Stimulated activated CD8-positive, alpha-beta memory T cell treated with anti-CD3 and anti-CD28 coated beads, Interleukin-7, amount 100 ng/mL, for 24 hours (primary cell): ENCODE measurements at regions not wholly inside any gene's neighbourhood (a gene's known extent, or its start where the extent isn't known, plus 50 kb on each side); places are given as distances from the start of the nearest gene placed in this dataset.
"Not testable (repeated sequence)": the region's sequence is repeated elsewhere in the genome, so short reads cannot be mapped to it uniquely, and the experiment has no call there.

ENCODE experiments used
- DNase-seq: peaks from one replicate; pipeline ENCODE4 v3.0.0-alpha.2; 2020; ENCODE audit warnings: low read depth

DNA sequence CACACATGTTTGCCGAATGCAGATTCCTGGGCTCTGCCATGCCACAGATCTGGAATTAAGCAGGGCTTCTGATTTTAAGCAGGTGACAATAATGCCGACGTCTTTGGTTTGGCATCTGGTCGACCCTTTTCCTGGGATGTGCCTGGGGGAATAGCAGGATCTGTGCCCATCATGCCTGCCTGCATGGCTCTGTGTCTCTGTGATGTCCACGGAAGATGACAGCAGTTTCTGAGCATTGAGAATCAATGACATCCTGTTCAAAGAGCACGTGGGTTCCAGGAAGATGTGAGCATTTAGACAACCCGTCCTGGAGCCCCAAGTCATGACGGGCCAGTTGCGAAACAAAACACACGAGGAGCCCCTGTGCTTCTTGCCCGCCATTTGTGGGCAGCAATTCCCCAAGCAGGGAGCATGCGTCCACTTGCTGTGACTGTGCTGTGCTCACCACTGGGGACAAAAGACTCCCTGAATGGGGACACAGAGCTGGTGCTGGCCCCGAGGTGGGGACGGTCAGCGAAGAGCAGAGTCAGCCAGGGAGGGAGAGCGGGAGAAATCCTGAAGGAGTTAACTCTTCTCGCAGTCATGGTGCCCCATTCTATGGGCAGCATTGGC, 110.1 kb downstream of the ERMARD start:
- DNase-seq = no peak

DNA sequence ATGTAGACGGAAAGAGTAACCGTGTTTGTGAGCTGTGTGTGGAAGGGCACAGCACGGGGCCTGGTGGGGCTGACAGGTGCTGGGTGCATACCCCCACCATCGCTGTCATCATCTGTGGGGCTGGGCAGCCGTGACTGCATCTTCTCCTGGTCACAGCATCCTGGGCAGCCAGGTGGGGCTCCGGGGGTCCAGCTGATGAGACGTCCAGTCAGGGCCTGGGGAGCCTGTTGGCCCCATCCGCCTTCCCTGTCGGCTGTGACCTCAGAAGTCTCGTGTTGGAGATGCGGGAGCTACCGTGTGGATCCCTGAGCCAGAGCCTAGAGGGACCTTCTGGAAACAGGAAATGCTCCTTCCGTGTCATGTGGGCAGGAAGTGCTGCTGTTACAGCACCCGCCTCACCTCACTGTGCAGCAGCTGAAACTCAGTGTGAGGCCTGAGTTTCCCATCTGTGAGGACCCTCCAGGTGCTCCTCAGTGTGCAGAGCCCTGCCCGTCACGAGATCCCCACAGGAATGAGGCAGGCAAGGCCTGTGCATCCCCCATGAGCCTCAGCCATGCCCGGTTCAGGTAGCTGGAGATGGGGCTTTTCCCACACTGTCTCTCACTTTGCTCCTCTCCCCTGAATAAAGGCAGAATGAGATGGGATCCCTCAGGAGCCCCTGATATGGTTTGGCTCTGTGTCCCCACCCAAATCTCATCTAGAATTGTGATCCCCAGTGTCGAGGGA, 108.7 kb downstream of the ERMARD start:
- DNase-seq = no peak

DNA sequence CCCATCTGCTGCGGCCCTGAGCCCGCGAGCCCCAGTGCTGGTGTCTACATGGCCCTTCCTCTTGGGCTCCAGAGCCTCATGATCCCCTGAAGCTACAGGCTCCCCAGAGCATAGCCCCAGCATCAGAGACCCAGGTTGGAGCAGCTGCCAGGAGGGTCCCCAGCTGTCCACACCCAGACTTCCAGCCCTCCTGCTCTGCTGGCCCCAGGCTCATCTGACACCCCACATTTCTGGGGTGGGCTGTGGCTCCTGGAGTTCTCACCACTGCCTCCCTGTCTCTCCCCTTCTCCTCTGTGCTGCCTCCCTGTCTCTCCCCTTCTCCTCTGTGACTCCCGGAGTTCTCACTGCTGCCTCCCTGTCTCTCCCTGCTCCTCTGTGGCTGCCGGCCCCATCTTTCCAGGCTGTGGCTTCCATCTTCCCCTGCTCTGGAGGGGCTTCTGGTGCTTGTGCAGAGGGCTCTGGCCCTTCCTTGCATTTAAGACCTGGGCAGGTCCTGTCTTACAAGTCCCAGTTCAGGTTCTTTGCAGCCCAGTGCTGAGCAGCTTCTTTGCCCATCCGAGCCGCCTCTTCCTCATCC, 108.1 kb downstream of the ERMARD start:
- DNase-seq = no peak

DNA sequence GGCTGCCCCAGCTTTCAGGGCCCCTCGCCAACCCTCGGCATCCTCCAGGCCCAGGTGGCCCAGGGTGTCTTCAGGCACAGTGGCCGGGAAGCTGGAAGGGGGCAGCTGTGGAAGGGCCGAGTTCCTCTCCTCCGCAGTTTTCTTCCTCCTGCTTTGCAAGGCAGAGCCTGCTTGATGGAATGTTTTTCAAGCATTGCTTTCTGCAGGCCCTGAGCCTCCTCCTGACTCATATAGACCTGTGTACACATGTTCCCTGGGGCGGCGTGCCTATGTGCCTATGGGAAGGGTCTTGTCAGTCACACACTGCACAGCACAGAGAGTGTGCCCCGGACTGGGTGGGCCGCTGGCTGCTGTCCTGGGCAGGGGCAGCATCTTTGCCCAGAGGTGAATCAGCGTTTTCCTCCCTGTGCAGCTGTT, 107.5 kb downstream of the ERMARD start:
- no peak for DNase-seq

DNA sequence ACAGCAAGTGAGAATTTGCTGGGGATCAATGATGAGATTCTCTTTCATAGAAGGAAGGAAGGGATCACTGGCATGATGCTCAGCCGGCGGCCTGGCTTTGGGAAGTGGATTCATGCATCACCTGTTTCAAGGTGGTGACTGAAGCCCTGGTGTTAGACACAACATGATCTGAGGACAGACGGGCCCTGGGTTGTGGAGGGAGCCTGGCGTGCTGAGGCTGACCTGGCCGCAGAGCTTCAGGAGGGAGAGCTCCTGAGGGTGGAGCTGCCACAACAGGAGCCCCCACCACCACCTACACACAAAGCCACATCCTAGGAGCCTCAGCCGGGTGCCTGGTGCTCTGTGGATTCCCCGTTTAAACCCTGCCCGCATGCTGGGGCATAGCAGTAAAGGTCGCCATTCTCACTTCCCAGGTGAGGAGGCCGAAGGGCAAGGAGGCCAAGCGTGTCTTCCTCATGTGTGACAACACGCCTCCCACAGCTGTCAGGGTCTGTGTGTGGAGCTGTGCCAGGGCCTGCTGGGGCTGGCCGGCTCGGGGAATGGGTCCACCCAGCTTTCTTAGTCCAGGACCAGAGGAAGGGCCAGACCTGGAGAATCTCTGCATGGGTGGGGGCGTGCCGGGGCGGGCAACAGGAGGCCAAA, 107.0 kb downstream of the ERMARD start:
- DNase-seq = no peak

DNA sequence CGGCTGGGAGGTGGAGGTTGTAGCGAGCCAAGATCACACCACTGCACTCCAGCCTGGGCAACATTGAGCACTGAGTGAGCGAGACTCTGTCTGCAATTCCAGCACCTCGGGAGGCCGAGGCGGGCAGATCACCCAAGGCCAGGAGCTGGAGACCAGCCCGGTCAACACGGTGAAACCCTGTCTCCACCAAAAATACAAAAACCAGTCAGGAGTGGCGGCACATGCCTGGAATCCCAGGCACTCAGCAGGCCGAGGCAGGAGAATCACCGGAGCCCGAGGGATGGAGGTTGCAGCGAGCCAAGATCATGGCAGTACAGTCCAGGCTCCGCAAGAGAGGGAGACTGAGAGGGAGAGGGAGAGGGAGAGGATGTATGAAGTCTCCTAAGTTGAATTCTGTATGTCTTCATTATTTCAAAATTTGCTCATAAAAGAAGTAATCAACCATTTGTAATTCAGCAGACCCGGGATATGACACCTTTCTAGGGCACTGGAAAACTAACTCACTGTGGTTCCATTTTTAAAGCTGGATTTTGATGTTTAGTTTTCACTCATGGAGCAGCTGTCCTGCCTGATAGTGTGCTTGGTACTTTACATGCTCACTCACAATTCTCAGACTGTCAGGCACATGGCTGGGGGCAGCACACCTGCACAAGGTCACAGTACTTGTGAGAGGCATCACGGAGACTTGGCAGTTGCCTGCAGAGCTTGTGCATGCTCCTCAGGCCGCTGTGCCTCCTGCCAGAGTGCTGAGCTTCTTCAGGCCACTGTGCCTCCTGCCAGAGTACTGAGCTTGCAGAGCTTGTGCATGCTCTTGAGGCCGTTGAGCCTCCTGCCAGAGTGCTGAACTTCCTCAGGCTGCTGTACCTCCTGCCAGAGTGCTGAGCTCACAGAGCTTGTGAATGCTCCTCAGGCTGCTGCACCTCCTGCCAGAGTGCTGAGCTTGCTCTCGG, 106.2 kb downstream of the ERMARD start:
- DNase-seq = no peak

DNA sequence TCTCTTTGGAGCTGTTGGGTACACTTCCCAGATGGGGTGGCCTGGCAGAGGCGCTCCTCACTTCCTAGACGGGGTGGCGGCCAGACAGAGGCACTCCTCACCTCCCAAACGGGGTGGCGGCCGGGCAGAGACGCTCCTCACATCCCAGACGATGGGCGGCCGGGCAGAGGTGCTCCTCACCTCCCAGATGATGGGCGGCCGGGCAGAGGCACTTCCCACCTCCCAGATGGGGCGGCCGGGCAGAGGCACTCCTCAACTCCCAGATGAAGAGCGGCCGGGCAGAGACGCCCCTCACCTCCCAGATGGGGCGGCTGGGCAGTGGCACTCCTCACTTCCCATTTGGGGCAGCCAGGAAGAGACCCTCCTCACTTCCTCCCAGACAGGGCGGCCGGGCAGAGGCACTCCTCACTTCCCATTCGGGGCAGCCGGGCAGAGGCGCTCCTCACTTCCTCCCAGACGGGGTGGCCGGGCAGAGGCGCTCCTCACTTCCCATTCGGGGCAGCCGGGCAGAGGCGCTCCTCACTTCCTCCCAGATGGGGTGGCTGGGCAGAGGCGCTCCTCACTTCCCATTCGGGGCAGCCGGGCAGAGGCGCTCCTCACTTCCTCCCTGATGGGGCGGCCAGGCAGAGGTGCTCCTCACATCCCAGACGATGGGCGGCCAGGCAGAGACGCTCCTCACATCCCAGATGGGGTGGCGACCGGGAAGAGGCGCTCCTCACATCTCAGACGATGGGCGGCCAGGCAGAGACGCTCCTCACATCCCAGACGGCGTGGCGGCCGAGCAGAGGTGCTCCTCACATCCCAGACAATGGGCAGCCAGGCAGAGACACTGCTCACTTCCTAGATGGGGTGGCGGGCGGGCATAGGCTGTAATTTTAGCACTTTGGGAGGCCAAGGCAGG, 105.3 kb downstream of the ERMARD start:
- not testable (repeated sequence) for DNase-seq

DNA sequence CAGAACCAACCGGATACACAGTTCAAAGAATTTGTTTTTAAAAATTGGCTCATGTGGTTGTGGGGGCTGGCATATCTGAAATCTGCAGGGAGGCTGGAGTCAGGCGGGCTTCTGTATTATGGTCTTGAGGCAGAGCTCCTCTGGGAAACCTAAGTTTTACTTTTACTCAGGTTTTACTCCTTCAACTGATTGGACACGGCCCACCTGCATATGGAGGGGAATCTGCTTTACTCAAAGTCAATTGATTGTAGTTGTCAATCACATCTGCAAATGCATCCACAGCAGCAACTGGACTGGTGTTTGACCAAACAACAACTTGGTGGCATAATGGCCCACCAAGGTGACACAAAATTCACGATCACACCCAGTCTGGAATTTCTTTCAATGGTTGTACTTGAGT, 103.4 kb downstream of the ERMARD start:
- no peak for DNase-seq

DNA sequence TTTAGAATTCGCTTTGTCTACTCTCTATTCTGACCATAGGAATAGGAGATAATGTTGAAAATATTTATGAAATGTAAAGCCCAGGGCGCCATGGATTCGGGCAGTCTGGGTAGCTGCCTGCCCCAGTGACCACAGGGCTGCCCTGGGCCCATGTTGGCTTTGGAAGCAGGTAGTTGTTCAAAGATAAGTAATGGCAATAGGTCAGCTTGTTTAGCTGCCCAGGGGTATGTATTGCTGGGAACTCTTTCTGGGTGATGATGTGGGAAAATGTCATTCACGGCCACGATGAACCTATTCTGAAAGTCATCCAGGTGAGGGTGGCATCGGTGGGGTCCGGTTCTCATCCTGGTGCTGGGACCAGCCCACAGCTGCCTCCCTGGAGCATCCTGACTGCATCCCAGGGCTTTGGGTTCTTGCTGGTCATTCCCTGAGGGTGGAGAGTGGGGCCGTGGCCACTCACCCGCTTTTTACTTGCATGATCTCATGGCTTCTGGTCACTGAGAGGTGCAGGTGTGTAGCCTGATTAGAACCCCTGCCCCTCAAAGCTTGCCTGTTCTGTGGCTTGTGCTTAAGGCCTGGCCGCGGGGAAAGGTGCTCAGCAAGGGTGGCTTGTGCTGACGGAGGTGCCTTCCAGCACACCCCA, 102.8 kb downstream of the ERMARD start:
- no peak for DNase-seq

DNA sequence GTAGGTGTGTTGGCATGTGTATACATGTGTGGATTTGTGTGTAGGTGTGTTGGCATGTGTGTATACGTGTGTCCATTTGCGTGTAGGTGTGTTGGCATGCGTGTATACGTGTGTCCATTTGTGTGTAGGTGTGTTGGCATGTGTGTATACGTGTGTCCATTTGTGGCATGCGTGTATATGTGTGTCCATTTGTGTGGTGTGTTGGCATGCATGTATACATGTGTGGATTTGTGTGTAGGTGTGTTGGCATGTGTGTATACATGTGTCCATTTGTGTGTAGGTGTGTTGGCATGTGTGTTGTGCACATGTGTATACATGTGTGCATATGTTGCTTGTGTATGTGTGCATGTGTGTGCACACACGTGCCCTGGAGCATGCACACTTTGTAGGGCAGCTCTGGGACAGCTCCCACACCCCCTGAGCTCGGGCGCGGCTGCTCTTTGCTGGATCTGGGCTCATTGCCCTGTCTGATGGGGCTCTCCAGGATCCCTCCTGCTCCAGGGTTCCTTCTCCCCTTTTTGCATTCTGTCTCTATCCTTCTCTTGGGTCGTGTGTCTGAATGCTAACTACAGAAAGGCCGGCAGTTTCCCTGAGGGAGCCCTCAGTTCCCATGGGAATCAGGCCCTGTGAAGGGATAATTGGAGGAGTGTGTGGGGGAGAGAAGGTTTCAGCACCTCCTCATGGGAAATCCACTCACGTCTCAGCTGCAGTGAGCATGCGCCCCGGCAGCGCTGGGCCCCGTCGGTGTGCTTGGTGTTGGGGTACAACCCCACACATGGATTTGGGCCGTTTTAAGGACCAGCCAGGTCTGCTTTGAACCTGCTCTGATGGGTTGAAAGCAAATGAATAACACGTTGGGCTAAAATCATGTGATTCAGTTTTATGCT, 102.0 kb downstream of the ERMARD start:
- DNase-seq = no peak

DNA sequence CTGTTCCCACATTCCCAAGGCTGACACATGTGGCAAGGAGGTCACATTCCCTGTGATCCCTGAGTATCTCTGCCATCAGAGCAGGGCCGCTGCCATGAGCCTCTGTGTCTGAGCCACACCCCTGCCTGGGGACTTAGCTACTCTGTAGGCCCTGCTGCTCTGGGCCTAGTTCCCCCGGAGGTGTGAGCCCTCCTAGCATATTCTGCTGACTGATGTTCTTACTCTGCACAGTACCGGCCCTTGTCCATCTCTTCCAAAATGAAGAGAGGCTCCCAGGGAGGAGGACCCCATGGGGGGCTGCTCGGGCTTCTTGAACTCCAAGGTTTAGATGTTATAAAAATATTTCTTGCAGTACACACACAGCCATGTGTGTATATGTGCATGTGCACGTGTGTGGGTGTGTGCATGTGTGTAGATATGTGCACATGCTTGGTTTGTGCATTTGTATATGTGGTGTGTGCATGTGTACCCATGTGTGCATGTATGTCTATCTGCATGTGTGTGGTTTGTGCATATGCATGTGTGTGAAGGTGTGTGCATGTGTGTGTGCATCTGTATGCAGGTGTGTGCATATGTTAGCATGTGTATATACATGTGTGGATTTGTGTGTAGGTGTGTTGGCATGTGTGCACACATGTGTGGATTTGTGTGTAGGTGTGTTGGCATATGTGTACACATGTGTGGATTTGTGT, 101.2 kb downstream of the ERMARD start:
- DNase-seq = no peak

DNA sequence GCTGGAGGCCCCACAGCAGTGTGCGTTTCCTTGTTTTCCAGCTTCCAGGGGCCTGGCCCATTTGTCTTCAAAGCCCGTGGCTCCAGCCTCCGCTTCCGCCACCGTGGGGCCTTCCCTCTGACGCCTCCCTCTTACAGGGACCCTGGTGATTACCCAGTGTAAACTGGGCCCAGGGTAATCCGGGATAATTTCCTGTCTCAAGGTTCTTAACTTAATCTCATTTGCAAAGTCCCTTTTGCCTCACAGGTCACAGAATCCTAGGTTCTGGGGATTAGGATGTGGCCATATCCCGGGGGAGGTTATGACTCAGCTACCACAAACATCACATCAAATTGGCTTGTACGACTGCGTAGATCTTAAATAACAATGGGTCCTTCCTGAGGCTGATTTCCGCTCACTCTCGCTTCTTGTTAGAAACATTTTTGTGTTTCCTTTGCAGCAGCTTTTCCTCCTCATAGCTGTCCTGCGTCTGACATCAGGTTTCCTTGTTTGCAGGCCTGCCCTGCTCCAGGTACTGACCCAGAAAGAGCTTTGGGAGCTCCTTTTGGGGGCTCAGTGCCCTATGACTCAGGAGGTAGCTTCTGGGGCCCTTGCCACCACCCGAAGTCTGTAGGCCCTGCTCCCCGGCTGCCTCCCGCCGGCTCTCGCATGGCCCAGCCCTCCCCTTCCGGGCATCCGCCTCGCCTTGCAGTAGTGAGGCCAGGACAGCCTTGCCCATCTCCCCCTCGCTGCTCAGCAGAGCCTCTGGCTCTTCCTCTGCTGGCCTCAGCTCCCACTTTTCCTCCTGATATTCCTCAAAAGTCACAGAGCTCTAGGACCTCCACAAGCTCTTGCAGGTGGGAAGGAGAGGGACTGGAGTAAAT, 100.5 kb downstream of the ERMARD start:
- no peak for DNase-seq

DNA sequence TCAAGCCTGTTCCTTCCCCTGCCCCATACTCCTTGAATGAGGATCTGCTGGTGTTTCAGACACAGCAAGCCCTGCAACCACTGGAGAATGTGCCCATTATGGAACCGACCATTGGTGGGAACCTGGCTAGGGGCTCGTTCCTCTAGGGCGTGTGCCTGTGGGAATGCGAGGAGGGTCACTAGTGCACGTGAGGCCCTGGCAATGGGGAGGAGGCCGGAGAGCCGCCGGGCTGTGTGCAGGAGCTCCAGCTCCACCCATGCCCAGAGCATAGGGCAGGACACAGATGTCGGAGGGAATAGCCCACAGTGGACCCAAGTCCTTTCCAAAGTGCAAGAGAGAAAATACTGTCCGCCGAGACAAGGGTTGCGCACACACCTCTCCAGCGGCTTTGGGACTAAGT, 99.3 kb downstream of the ERMARD start:
- no peak for DNase-seq

DNA sequence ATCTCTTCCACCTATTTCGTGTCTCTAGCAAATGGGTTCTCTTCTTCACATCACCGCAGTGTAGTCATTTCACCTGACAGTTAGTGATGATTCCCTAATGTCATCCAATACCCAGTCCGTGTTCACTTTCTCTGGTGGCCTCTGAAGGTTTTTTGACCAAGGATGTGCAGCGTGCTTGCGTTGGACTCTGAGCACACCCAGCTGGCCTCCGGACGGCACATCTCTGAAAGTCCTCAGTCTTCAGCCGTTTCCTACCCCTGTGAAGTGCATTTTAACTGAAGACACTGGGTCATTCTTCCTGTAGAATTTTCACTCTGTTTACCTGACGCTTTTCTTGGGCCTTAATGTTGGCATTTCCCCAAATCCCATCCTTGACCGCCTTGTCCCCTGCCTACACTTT, 98.7 kb downstream of the ERMARD start:
- DNase-seq = no peak

DNA sequence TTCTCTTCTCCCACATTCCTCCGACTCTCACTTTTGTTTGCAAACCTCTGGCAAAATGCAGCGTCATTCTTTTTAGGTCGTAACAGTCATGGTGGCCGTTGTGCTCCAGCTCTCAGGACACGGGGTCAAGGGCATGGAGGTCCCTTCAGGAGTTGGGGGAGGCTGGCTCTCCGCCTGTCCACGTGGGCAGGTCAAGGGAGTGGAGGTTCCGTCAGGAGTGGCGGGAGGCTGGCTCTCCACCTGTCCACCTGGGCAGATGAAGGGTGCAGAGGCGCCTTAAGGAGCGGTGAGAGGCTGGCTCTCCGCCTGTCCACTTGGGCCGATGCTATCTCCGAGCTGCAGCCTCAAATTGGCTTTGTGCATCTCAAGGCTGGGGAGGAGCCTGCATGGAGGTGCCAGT, 98.0 kb downstream of the ERMARD start:
- no peak for DNase-seq

DNA sequence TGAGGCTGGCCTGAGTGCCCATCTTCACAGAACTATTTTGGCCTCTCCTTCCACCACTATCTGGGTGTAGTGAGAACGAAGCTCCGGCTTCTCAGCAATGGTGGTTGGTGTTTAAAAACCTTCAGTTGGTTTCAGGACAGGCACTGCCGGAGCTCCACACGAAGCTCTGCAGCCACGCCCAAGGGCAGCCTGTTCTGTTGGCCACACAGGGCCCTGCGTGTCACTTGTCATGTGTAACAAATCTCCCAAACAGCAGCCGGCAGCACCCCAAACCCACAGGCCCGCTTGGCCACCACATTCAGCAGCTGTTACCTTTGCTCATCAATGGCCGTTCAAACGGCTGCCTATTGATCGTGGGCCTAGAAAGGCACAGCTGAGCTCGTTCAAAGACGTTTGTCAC, 97.5 kb downstream of the ERMARD start:
- DNase-seq = no peak

DNA sequence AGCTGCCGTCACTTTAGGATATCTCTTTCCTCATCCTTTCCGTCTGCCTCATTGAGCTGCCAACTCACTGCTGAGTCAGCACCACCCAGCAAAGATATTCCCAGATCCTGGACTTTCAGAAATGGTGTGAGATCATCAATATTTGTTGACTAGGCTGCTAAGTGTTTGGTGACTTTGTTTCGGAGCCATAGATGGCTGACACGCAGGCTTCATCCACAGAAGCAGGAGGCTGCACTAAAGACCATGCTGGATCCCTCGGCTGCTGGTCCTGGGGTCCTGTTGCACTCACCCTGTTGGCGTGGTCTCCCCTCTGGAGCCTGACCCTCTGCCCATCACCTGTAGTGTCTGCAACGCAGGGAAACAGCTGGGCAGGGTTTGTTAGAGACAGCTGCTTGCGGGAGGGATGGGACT, 96.5 kb downstream of the ERMARD start:
- DNase-seq = no peak

DNA sequence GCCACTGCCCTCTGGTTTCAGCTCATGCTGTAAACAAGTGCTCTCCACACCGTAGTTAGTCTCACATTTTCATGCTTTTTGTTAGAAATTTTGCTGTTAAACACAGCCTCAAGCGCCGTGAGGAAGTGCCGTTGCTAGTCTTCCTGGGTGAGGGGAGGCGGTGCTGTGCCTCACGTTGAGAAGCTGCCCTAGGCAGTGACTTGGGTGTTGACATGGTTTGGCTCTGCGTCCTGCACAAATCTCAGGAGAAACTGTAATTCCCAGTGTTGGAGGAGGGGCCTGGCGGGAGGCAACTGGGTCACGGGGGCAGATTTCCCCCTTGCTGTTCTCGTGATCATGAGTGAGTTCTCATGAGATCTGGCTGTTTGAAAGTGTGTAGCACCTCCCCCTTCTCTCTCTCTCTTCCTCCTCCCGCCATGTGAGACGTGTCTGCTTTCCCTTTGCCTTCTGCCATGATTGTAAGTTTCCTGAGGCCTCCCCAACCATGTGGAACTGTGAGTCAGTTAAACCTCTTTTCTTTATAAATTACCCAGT, 95.8 kb downstream of the ERMARD start:
- DNase-seq = no peak
